DOHH2 (cell line): ENCODE measurements at regions not wholly inside any gene's neighbourhood (a gene's known extent, or its start where the extent isn't known, plus 50 kb on each side); places are given as distances from the start of the nearest gene placed in this dataset.

Experiments
- EZH2phosphoT487 ChIP-seq: fragments of 200-600 bp; sonication (generic); IDR thresholded peaks from 2 replicates; pipeline ENCODE4 v1.6.1; 2017; ENCODE audit warnings: borderline replicate concordance, mild to moderate bottlenecking, antibody characterized with exemption, low read length, moderate library complexity, mixed read lengths
- TF ChIP-seq, protein P1 (sequence below): fragments of 200-600 bp; sonication (generic); IDR thresholded peaks from one replicate; pipeline ENCODE4 v1.5.1; 2014; ENCODE audit warnings: antibody characterized with exemption, mild to moderate bottlenecking, low read depth, low read length; ENCODE audit not compliant: poor library complexity, severe bottlenecking

GRCh38 chr7:21030237-21030871 is 243.7 kb upstream of the SP8 start:
- TF ChIP-seq, protein P1, sequence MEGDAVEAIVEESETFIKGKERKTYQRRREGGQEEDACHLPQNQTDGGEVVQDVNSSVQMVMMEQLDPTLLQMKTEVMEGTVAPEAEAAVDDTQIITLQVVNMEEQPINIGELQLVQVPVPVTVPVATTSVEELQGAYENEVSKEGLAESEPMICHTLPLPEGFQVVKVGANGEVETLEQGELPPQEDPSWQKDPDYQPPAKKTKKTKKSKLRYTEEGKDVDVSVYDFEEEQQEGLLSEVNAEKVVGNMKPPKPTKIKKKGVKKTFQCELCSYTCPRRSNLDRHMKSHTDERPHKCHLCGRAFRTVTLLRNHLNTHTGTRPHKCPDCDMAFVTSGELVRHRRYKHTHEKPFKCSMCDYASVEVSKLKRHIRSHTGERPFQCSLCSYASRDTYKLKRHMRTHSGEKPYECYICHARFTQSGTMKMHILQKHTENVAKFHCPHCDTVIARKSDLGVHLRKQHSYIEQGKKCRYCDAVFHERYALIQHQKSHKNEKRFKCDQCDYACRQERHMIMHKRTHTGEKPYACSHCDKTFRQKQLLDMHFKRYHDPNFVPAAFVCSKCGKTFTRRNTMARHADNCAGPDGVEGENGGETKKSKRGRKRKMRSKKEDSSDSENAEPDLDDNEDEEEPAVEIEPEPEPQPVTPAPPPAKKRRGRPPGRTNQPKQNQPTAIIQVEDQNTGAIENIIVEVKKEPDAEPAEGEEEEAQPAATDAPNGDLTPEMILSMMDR = no peak
- TF ChIP-seq EZH2phosphoT487 = no peak
